ENCODE measurements at regions not wholly inside any gene's neighbourhood (a gene's known extent, or its start where the extent isn't known, plus 50 kb on each side); places are given as distances from the start of the nearest gene placed in this dataset.

DNA sequence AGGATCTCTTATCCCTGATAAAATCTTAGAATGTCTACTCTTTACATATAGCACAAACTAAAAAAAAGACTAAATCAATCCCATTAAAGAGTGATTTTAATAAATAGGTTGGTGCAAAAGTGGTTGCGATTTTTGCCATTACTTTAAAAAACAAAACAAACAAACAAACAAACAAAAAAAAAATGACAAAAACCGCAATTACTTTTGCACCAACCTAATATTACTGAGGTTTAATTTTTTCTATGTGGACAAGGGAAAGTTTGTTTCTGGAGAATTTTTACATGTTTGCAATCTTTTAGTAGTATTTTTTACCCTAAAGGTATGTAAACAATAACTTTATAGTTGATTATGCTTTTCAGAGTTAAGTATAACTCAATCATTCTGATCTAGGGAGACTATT is 119.7 kb upstream of the ADAMTS5 start:
- Histone ChIP-seq H3K4ac (ENCODE audit: low read depth in 1 of 2, low read length in 2 of 2) (no peak overlapping the region), H3K27ac (ENCODE audit: low read length, poor library complexity, severe bottlenecking) (no peak overlapping the region), H2AK5ac (ENCODE audit: low read length, severe bottlenecking) (no peak overlapping the region), H2BK120ac (ENCODE audit: low read depth, low read length) (no peak overlapping the region), H3K18ac (ENCODE audit: low read depth in 1 of 2, low read length in 2 of 2) (no peak overlapping the region), H4K91ac (ENCODE audit: low read length) (no peak overlapping the region), H3K14ac (ENCODE audit: low read length in 2 of 2) (no peak overlapping the region), H3K4me3 (ENCODE audit: insufficient read depth in 1 of 2, low read depth in 1 of 2, low read length in 2 of 2) (no peak overlapping the region), H3K9me3 (ENCODE audit: control insufficient read depth, low read length) (no peaks in the 10 kb centered on the region), H2BK12ac (ENCODE audit: low read length in 2 of 2) (no peak overlapping the region), H3K4me1 (ENCODE audit: control insufficient read depth, insufficient read depth, low read depth, low read length) (no peaks in the 10 kb centered on the region), H3K23ac (ENCODE audit: low read length in 2 of 2) (no peak overlapping the region), H3K9ac (ENCODE audit: low read length) (no peak overlapping the region), H2AFZ (ENCODE audit: low read depth, low read length) (no peak overlapping the region), H2BK5ac (ENCODE audit: low read depth, low read length, poor library complexity, severe bottlenecking) (no peak overlapping the region), H3K36me3 (ENCODE audit: control insufficient read depth in 1 of 2, insufficient read depth in 2 of 2, low read depth in 1 of 2, low read length in 2 of 2) (no peaks in the 10 kb centered on the region), H3K27me3 (ENCODE audit: control insufficient read depth in 1 of 2, insufficient read depth in 1 of 2, low read length in 2 of 2) (no peaks in the 10 kb centered on the region), H3K79me1 (replicated peaks; ENCODE audit: low read length, poor library complexity, severe bottlenecking) (no peaks in the 10 kb centered on the region), H4K8ac (ENCODE audit: low read length) (no peak overlapping the region), H2BK15ac (ENCODE audit: low read depth, poor library complexity, severe bottlenecking) (no peak overlapping the region), H3K4me2 (ENCODE audit: low read length, poor library complexity, severe bottlenecking) (no peak overlapping the region)
- DNase-seq, result no peak
- no CpG with 5 or more reads among the region's 2 CpGs for whole genome bisulfite sequencing

GRCh38 chr21:27086186-27086585 is 119.3 kb upstream of the ADAMTS5 start:
- no peak for DNase-seq
- H3K4ac ChIP-seq (ENCODE audit: low read depth in 1 of 2, low read length in 2 of 2), result no peak overlapping the region
- no peak overlapping the region for H3K4me2 ChIP-seq (ENCODE audit: low read length, poor library complexity, severe bottlenecking)
- H4K91ac ChIP-seq (ENCODE audit: low read length), result no peak overlapping the region
- no peaks in the 10 kb centered on the region for H3K79me1 ChIP-seq (replicated peaks; ENCODE audit: low read length, poor library complexity, severe bottlenecking)
- 80% methylated on average over 2 of the region's 6 CpGs for WGBS
- H2BK12ac ChIP-seq (ENCODE audit: low read length in 2 of 2), result no peak overlapping the region
- H2AFZ ChIP-seq (ENCODE audit: low read depth, low read length), result no peak overlapping the region
- no peak overlapping the region for H2AK5ac ChIP-seq (ENCODE audit: low read length, severe bottlenecking)
- H2BK5ac ChIP-seq (ENCODE audit: low read depth, low read length, poor library complexity, severe bottlenecking), result no peak overlapping the region
- H3K36me3 ChIP-seq (ENCODE audit: control insufficient read depth in 1 of 2, insufficient read depth in 2 of 2, low read depth in 1 of 2, low read length in 2 of 2), result no peaks in the 10 kb centered on the region
- H3K4me3 ChIP-seq (ENCODE audit: insufficient read depth in 1 of 2, low read depth in 1 of 2, low read length in 2 of 2), result no peak overlapping the region
- H3K14ac ChIP-seq (ENCODE audit: low read length in 2 of 2), result no peak overlapping the region
- no peaks in the 10 kb centered on the region for H3K4me1 ChIP-seq (ENCODE audit: control insufficient read depth, insufficient read depth, low read depth, low read length)
- no peak overlapping the region for H2BK120ac ChIP-seq (ENCODE audit: low read depth, low read length)
- H2BK15ac ChIP-seq (ENCODE audit: low read depth, poor library complexity, severe bottlenecking), result no peak overlapping the region
- H4K8ac ChIP-seq (ENCODE audit: low read length), result no peak overlapping the region
- no peak overlapping the region for H3K18ac ChIP-seq (ENCODE audit: low read depth in 1 of 2, low read length in 2 of 2)
- H3K9me3 ChIP-seq (ENCODE audit: control insufficient read depth, low read length), result no peaks in the 10 kb centered on the region
- no peak overlapping the region for H3K9ac ChIP-seq (ENCODE audit: low read length)
- no peak overlapping the region for H3K23ac ChIP-seq (ENCODE audit: low read length in 2 of 2)
- H3K27me3 ChIP-seq (ENCODE audit: control insufficient read depth in 1 of 2, insufficient read depth in 1 of 2, low read length in 2 of 2), result no peaks in the 10 kb centered on the region
- H3K27ac ChIP-seq (ENCODE audit: low read length, poor library complexity, severe bottlenecking), result no peak overlapping the region

- no peak overlapping the region for H2BK5ac ChIP-seq (ENCODE audit: low read depth, low read length, poor library complexity, severe bottlenecking)
- no peak overlapping the region for H4K91ac ChIP-seq (ENCODE audit: low read length)
- H2AK5ac ChIP-seq (ENCODE audit: low read length, severe bottlenecking), result no peak overlapping the region
- H3K18ac ChIP-seq (ENCODE audit: low read depth in 1 of 2, low read length in 2 of 2), result no peak overlapping the region
- no peak overlapping the region for H3K14ac ChIP-seq (ENCODE audit: low read length in 2 of 2)
- H3K4ac ChIP-seq (ENCODE audit: low read depth in 1 of 2, low read length in 2 of 2), result no peak overlapping the region
- H3K27ac ChIP-seq (ENCODE audit: low read length, poor library complexity, severe bottlenecking), result no peak overlapping the region
- H3K4me2 ChIP-seq (ENCODE audit: low read length, poor library complexity, severe bottlenecking), result no peak overlapping the region
- no peaks in the 10 kb centered on the region for H3K27me3 ChIP-seq (ENCODE audit: control insufficient read depth in 1 of 2, insufficient read depth in 1 of 2, low read length in 2 of 2)
- no peak overlapping the region for H4K8ac ChIP-seq (ENCODE audit: low read length)
- H3K4me3 ChIP-seq (ENCODE audit: insufficient read depth in 1 of 2, low read depth in 1 of 2, low read length in 2 of 2), result no peak overlapping the region
- no peak overlapping the region for H2BK120ac ChIP-seq (ENCODE audit: low read depth, low read length)
- H3K36me3 ChIP-seq (ENCODE audit: control insufficient read depth in 1 of 2, insufficient read depth in 2 of 2, low read depth in 1 of 2, low read length in 2 of 2), result no peaks in the 10 kb centered on the region
- no peak overlapping the region for H3K9ac ChIP-seq (ENCODE audit: low read length)
- no peak overlapping the region for H2BK15ac ChIP-seq (ENCODE audit: low read depth, poor library complexity, severe bottlenecking)
- H2BK12ac ChIP-seq (ENCODE audit: low read length in 2 of 2), result no peak overlapping the region
- H3K23ac ChIP-seq (ENCODE audit: low read length in 2 of 2), result no peak overlapping the region
- no peaks in the 10 kb centered on the region for H3K79me1 ChIP-seq (replicated peaks; ENCODE audit: low read length, poor library complexity, severe bottlenecking)
- 95% methylated on average over 1 of the region's 1 CpG for WGBS
- no peak overlapping the region for H2AFZ ChIP-seq (ENCODE audit: low read depth, low read length)
- no peaks in the 10 kb centered on the region for H3K9me3 ChIP-seq (ENCODE audit: control insufficient read depth, low read length)
- H3K4me1 ChIP-seq (ENCODE audit: control insufficient read depth, insufficient read depth, low read depth, low read length), result no peaks in the 10 kb centered on the region
- DNase-seq, result no peak
Measured at GRCh38 chr21:27085387-27085786, 118.5 kb upstream of the ADAMTS5 start.

DNA sequence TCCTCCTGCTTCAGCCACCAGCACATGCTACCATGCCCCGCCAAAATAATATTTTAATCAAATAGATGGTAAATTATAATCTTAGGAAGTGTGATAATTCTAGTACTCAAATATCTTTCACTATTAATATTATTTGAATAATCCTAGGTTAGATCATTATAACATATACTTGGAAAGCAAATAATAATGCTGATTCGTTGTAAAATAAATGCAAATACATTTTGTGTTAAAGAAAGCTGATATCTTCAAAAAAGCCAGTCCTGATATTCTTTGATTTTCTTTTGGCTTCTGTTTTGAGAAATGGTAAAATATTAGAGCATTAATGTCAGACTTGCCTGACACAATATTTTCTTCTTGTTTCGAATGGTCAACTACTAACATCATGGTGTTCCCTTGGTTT is 116.3 kb upstream of the ADAMTS5 start:
- Histone ChIP-seq H4K8ac (ENCODE audit: low read length) (no peak overlapping the region), H2BK15ac (ENCODE audit: low read depth, poor library complexity, severe bottlenecking) (no peak overlapping the region), H3K23ac (ENCODE audit: low read length in 2 of 2) (no peak overlapping the region), H2BK12ac (ENCODE audit: low read length in 2 of 2) (no peak overlapping the region), H3K9ac (ENCODE audit: low read length) (no peak overlapping the region), H2AK5ac (ENCODE audit: low read length, severe bottlenecking) (no peak overlapping the region), H2AFZ (ENCODE audit: low read depth, low read length) (no peak overlapping the region), H3K4me1 (ENCODE audit: control insufficient read depth, insufficient read depth, low read depth, low read length) (no peaks in the 10 kb centered on the region), H3K18ac (ENCODE audit: low read depth in 1 of 2, low read length in 2 of 2) (no peak overlapping the region), H2BK5ac (ENCODE audit: low read depth, low read length, poor library complexity, severe bottlenecking) (no peak overlapping the region), H3K36me3 (ENCODE audit: control insufficient read depth in 1 of 2, insufficient read depth in 2 of 2, low read depth in 1 of 2, low read length in 2 of 2) (no peaks in the 10 kb centered on the region), H3K4me3 (ENCODE audit: insufficient read depth in 1 of 2, low read depth in 1 of 2, low read length in 2 of 2) (no peak overlapping the region), H3K79me1 (replicated peaks; ENCODE audit: low read length, poor library complexity, severe bottlenecking) (no peaks in the 10 kb centered on the region), H3K4ac (ENCODE audit: low read depth in 1 of 2, low read length in 2 of 2) (no peak overlapping the region), H3K9me3 (ENCODE audit: control insufficient read depth, low read length) (no peaks in the 10 kb centered on the region), H3K27me3 (ENCODE audit: control insufficient read depth in 1 of 2, insufficient read depth in 1 of 2, low read length in 2 of 2) (no peaks in the 10 kb centered on the region), H3K27ac (ENCODE audit: low read length, poor library complexity, severe bottlenecking) (no peak overlapping the region), H4K91ac (ENCODE audit: low read length) (no peak overlapping the region), H2BK120ac (ENCODE audit: low read depth, low read length) (no peak overlapping the region), H3K4me2 (ENCODE audit: low read length, poor library complexity, severe bottlenecking) (no peak overlapping the region), H3K14ac (ENCODE audit: low read length in 2 of 2) (no peak overlapping the region)
- WGBS, result 90% methylated on average over 2 of the region's 3 CpGs
- no peak for DNase-seq
